ENCODE measurements at regions not wholly inside any gene's neighbourhood (a gene's known extent, or its start where the extent isn't known, plus 50 kb on each side); places are given as distances from the start of the nearest gene placed in this dataset.

- no peak for TF ChIP-seq EP300 (IDR thresholded peaks at IDR 0.05)
- no peak for TF ChIP-seq POLR2A (IDR thresholded peaks at IDR 0.05)
- no peak for TF ChIP-seq CTCF (IDR thresholded peaks at IDR 0.05)
- no peak overlapping the region for H3K27ac ChIP-seq
- H3K4me3 ChIP-seq = no peak overlapping the region
- H3K9me3 ChIP-seq = no peaks in the 10 kb centered on the region
- H3K4me1 ChIP-seq (ENCODE audit: insufficient read depth) = no peaks in the 10 kb centered on the region
- intact Hi-C loops (cut with DNase I) = no loop called here
- WGBS, 3 donors = 84 to 92% (median 91%) methylated on average over 4 of the region's 4 CpGs
- DNase-seq = peak in 1 of 5 donors; percentile 5
- H3K27me3 ChIP-seq = no peaks in the 10 kb centered on the region
- no peaks in the 10 kb centered on the region for H3K36me3 ChIP-seq
Observed at GRCh38 chr10:71077796-71078453, 134.4 kb upstream of the UNC5B start.

GRCh38 chr10:71078454-71079145 is 133.8 kb upstream of the UNC5B start:
- peak in 2 of 5 donors; percentile 1 to 2 for DNase-seq
- TF ChIP-seq POLR2A (IDR thresholded peaks at IDR 0.05) (no peak), EP300 (IDR thresholded peaks at IDR 0.05) (no peak), CTCF (IDR thresholded peaks at IDR 0.05) (no peak)

GRCh38 chr10:71079761-71080380 is 132.5 kb upstream of the UNC5B start:
- Histone ChIP-seq H3K4me3 (no peak overlapping the region), H3K9me3 (no peaks in the 10 kb centered on the region), H3K36me3 (no peaks in the 10 kb centered on the region), H3K27ac (no peak overlapping the region), H3K4me1 (ENCODE audit: insufficient read depth) (no peaks in the 10 kb centered on the region), H3K27me3 (no peaks in the 10 kb centered on the region)
- TF ChIP-seq EP300 (IDR thresholded peaks at IDR 0.05) (no peak), CTCF (IDR thresholded peaks at IDR 0.05) (no peak), POLR2A (IDR thresholded peaks at IDR 0.05) (no peak)
- peak in 2 of 5 donors; percentile 3 to 7 for DNase-seq
- intact Hi-C loops (cut with DNase I) = no loop called here
- 83 to 85% (median 83%) methylated on average over 12 of the region's 12 CpGs for WGBS, 3 donors

More at GRCh38 chr10:71078454-71079145, 133.8 kb upstream of the UNC5B start:
- intact Hi-C loops (cut with DNase I) = no loop called here
- H3K4me3 ChIP-seq = no peak overlapping the region
- H3K27me3 ChIP-seq = no peaks in the 10 kb centered on the region
- H3K9me3 ChIP-seq = no peaks in the 10 kb centered on the region
- no peaks in the 10 kb centered on the region for H3K4me1 ChIP-seq (ENCODE audit: insufficient read depth)
- H3K36me3 ChIP-seq = no peaks in the 10 kb centered on the region
- no peak overlapping the region for H3K27ac ChIP-seq
- WGBS, 3 donors = 91 to 94% (median 93%) methylated on average over 14 of the region's 14 CpGs

GRCh38 chr10:71080381-71081228 is 131.8 kb upstream of the UNC5B start:
- intact Hi-C loops (cut with DNase I) = no loop called here
- TF ChIP-seq EP300 (IDR thresholded peaks at IDR 0.05) = no peak
- no peak for TF ChIP-seq CTCF (IDR thresholded peaks at IDR 0.05)
- no peak for TF ChIP-seq POLR2A (IDR thresholded peaks at IDR 0.05)
- Histone ChIP-seq H3K4me3 (no peak overlapping the region), H3K27ac (no peak overlapping the region), H3K36me3 (no peaks in the 10 kb centered on the region), H3K4me1 (ENCODE audit: insufficient read depth) (no peaks in the 10 kb centered on the region), H3K27me3 (no peaks in the 10 kb centered on the region), H3K9me3 (no peaks in the 10 kb centered on the region)
- WGBS, 3 donors = 82 to 89% (median 83%) methylated on average over 7 of the region's 7 CpGs
- peak in 1 of 5 donors; percentile 2 for DNase-seq

Data from ovary (tissue), 7 donors.